ENCODE measurements at regions not wholly inside any gene's neighbourhood (a gene's known extent, or its start where the extent isn't known, plus 50 kb on each side); places are given as distances from the start of the nearest gene placed in this dataset.

DNA sequence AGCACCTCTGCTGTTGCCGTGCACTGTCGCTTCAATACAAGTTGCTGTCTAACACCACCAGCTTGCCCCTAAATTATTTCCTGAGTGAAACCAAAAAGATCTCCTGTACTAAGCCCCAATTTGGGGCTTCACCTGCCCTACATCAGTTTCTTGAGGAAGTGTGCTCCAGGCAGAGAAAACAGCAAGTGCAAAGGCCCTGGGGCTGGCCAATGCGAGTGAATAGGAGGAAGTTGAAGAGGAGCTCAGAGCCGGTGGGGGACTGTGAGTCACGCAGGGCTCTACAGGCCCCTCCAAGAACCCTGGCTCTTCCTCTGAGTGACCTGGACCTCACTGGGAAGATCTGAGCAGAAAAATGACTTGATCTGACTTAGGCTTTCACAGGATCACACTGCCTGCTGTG lies 117.2 kb downstream of the IPO8 start:
- no peak for TF ChIP-seq POLR2A (IDR thresholded peaks at IDR 0.05)
- TF ChIP-seq, protein P1, sequence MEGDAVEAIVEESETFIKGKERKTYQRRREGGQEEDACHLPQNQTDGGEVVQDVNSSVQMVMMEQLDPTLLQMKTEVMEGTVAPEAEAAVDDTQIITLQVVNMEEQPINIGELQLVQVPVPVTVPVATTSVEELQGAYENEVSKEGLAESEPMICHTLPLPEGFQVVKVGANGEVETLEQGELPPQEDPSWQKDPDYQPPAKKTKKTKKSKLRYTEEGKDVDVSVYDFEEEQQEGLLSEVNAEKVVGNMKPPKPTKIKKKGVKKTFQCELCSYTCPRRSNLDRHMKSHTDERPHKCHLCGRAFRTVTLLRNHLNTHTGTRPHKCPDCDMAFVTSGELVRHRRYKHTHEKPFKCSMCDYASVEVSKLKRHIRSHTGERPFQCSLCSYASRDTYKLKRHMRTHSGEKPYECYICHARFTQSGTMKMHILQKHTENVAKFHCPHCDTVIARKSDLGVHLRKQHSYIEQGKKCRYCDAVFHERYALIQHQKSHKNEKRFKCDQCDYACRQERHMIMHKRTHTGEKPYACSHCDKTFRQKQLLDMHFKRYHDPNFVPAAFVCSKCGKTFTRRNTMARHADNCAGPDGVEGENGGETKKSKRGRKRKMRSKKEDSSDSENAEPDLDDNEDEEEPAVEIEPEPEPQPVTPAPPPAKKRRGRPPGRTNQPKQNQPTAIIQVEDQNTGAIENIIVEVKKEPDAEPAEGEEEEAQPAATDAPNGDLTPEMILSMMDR (IDR thresholded peaks at IDR 0.05 in 8 of 11, conservative IDR thresholded peaks at IDR 0.05 in 3 of 11): no peak

All from spleen (tissue), 7 donors.